ENCODE measurements at regions not wholly inside any gene's neighbourhood (a gene's known extent, or its start where the extent isn't known, plus 50 kb on each side); places are given as distances from the start of the nearest gene placed in this dataset.

DNA sequence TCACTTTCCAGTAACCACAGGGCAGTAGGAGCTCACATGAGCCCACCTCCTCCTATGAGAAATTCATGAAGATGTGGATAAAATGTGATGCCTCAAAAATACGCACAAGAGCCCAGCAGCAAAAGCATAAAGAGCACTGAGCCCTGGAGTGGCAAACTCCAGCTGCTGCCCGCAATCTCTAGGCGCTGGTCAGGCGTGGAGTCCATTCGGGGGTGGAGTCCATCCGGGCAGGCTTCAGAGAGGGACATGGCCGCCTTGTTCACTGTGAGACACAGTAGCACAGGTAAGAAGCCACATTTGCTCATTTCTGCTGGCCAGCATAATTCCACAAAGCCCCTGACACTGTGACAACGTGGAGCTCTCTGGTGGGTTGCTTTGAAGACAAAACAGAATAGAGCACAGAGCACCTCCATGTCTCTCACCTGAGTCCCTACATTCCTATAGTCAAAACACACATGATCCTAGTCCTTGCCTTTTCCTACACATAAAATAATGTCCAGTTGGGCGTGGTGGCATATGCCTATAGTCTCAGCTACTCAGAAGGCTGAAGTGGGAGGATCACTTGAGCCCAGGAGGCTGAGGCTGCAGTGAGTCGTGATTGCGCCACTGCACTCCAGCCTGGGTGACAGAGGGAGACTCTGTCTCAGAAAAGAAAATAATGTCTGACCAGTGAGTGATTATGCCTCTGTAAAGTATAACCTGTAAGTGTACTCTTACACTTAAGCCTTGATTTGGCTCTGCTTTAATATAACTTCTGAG lies 365.2 kb downstream of the GADD45G start:
- TF ChIP-seq, protein P1, sequence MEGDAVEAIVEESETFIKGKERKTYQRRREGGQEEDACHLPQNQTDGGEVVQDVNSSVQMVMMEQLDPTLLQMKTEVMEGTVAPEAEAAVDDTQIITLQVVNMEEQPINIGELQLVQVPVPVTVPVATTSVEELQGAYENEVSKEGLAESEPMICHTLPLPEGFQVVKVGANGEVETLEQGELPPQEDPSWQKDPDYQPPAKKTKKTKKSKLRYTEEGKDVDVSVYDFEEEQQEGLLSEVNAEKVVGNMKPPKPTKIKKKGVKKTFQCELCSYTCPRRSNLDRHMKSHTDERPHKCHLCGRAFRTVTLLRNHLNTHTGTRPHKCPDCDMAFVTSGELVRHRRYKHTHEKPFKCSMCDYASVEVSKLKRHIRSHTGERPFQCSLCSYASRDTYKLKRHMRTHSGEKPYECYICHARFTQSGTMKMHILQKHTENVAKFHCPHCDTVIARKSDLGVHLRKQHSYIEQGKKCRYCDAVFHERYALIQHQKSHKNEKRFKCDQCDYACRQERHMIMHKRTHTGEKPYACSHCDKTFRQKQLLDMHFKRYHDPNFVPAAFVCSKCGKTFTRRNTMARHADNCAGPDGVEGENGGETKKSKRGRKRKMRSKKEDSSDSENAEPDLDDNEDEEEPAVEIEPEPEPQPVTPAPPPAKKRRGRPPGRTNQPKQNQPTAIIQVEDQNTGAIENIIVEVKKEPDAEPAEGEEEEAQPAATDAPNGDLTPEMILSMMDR (IDR thresholded peaks at IDR 0.05), result no peak
- no peak for TF ChIP-seq POLR2A (IDR thresholded peaks at IDR 0.05)
